ENCODE measurements at regions not wholly inside any gene's neighbourhood (a gene's known extent, or its start where the extent isn't known, plus 50 kb on each side); places are given as distances from the start of the nearest gene placed in this dataset.

DNA sequence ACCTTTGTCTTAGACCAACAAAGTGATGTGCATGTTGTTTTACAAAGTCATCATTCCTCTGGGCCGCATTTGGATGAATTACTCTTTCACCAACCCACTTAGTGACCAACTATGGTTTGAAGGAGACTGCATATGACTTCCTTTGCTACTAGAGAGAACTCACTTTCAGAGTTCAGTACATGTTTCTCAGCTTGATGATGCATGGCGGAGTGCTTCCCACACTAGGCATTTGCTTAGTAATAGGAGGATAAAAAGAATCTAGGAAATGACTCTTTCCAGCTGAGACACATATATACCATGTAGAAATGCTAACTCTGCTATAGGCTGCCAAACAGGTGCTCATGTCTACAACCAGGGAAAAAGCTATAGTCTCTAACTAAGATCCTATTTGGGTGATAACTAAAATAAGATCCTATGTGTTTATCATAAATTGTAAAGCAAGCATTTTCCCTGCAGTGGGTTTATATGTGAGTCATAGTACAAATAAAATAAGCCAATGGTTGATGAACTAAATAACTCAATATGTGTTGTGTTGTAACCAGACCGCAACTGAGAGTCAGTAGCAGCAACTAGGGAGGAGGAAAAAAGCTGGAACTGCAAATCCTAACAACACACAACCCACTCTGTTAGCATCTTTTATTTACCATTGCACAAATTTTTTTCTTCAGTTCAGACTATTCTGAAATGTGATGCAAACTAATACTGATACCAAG, 87.2 kb downstream of the TSPAN8 start:
- Histone ChIP-seq H3K27me3 (ENCODE audit: insufficient read depth) (no peaks in the 10 kb centered on the region), H3K36me3 (ENCODE audit: insufficient read depth) (no peaks in the 10 kb centered on the region), H3F3A (replicated peaks; ENCODE audit: low read depth) (no peaks in the 10 kb centered on the region), H4K20me1 (replicated peaks; ENCODE audit: insufficient read depth) (no peaks in the 10 kb centered on the region), H3K27ac (ENCODE audit: low read depth) (no peak overlapping the region), H3K79me2 (replicated peaks; ENCODE audit: insufficient read depth) (no peaks in the 10 kb centered on the region), H2AFZ (no peak overlapping the region), H3K4me3 (no peak overlapping the region), H3K4me1 (ENCODE audit: insufficient read depth) (no peaks in the 10 kb centered on the region), H3K4me2 (no peak overlapping the region), H3K9me2 (ENCODE audit: insufficient read depth) (no peaks in the 10 kb centered on the region)
- Mint-ChIP-seq H3K27ac (no peak overlapping the region), H3K27me3 (ENCODE audit: insufficient read depth, low read depth, poor library complexity) (no peaks in the 10 kb centered on the region), H3K4me3 (no peak overlapping the region), H3K4me1 (peaks cover 3% of the 10 kb centered on the region; the same call in 2 of the 3 replicates), H3K36me3 (ENCODE audit: low read depth) (no peaks in the 10 kb centered on the region; the same call in 2 of the 3 replicates), H3K9me3 (no peaks in the 10 kb centered on the region)
- DNase-seq (ENCODE audit: low spot score) (no peak), ATAC-seq (no peak)
- no peak for TF ChIP-seq ZNF331 (CRISPR knock-in tag; IDR thresholded peaks at IDR 0.05; ENCODE audit: low read depth)

DNA sequence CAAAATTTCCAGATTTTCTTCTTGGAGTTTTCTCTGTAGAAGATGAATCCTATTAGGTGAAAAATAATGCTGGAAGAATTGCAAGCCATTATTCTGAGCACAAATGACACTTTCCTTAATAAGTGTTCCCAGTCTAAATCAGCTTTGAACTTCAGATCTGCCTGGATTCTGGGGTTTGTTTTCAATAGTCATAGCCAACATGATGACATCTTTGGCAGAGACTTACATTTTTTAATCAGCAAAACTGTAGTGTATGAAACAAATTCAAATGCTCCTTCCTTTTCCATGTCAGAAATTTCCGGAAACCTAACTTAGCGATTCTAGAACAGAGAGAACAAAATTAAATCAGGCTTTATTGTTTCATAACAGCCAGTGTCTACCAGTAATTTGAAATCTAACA, 88.5 kb downstream of the TSPAN8 start:
- no peaks in the 10 kb centered on the region for H3K27me3 ChIP-seq (ENCODE audit: insufficient read depth)
- Mint-ChIP-seq H3K27ac (no peak overlapping the region), H3K4me3 (no peak overlapping the region), H3K9me3 (no peaks in the 10 kb centered on the region), H3K27me3 (ENCODE audit: insufficient read depth, low read depth, poor library complexity) (no peaks in the 10 kb centered on the region), H3K36me3 (ENCODE audit: low read depth) (no peaks in the 10 kb centered on the region), H3K4me1 (peaks cover 3% of the 10 kb centered on the region; the same call in 2 of the 3 replicates)
- no peaks in the 10 kb centered on the region for H3F3A ChIP-seq (replicated peaks; ENCODE audit: low read depth)
- no peak for ATAC-seq
- no peaks in the 10 kb centered on the region for H3K79me2 ChIP-seq (replicated peaks; ENCODE audit: insufficient read depth)
- H3K27ac ChIP-seq (ENCODE audit: low read depth): no peak overlapping the region
- H4K20me1 ChIP-seq (replicated peaks; ENCODE audit: insufficient read depth): no peaks in the 10 kb centered on the region
- H3K36me3 ChIP-seq (ENCODE audit: insufficient read depth): no peaks in the 10 kb centered on the region
- no peak overlapping the region for H2AFZ ChIP-seq
- no peak overlapping the region for H3K4me2 ChIP-seq
- H3K4me1 ChIP-seq (ENCODE audit: insufficient read depth): no peaks in the 10 kb centered on the region
- H3K9me2 ChIP-seq (ENCODE audit: insufficient read depth): no peaks in the 10 kb centered on the region
- DNase-seq (ENCODE audit: low spot score): no peak
- H3K4me3 ChIP-seq: no peak overlapping the region
- TF ChIP-seq NANOG (IDR thresholded peaks at IDR 0.05; ENCODE audit: borderline replicate concordance) (no peak), STAT1 (IDR thresholded peaks at IDR 0.05; ENCODE audit: unreplicated experiment) (no peak), JUNB (IDR thresholded peaks at IDR 0.05; ENCODE audit: unreplicated experiment) (no peak), ZNF114 (CRISPR knock-in tag; IDR thresholded peaks at IDR 0.05) (no peak), EZH2 (IDR thresholded peaks at IDR 0.05; ENCODE audit: low read depth, unreplicated experiment) (no peak), POLR2AphosphoS5 (IDR thresholded peaks at IDR 0.05; ENCODE audit: low read depth) (no peak), CREB1 (CRISPR knock-in tag; IDR thresholded peaks at IDR 0.05; ENCODE audit: low read depth) (no peak), EZH2phosphoT487 (IDR thresholded peaks at IDR 0.05; ENCODE audit: unreplicated experiment) (no peak), ZNF331 (CRISPR knock-in tag; IDR thresholded peaks at IDR 0.05; ENCODE audit: low read depth) (no peak), ETS1 (IDR thresholded peaks at IDR 0.05) (no peak), ZNF462 (CRISPR knock-in tag; IDR thresholded peaks at IDR 0.05) (no peak), CTCF (conservative IDR thresholded peaks at IDR 0.05; ENCODE audit: low read depth in 2 of 2) (no peak)
